ENCODE measurements at regions not wholly inside any gene's neighbourhood (a gene's known extent, or its start where the extent isn't known, plus 50 kb on each side); places are given as distances from the start of the nearest gene placed in this dataset.
"Not testable (repeated sequence)": the region's sequence is repeated elsewhere in the genome, so short reads cannot be mapped to it uniquely, and the experiment has no call there.

- Mint-ChIP-seq H3K27me3 (no peaks in the 10 kb centered on the region), H3K36me3 (no peaks in the 10 kb centered on the region), H3K4me1 (ENCODE audit: low read depth) (peaks cover 10% of the 10 kb centered on the region), H3K4me3 (no peak overlapping the region), H3K27ac (no peak overlapping the region), H3K9me3 (no peaks in the 10 kb centered on the region)
- ChIA-PET POLR2A (no interaction called here), CTCF (no interaction called here)
- intact Hi-C loops (cut with micrococcal nuclease): no loop called here
- DNase-seq: no peak
Observed at GRCh38 chrX:150255441-150256296, 107.4 kb upstream of the MAMLD1 start.

DNA sequence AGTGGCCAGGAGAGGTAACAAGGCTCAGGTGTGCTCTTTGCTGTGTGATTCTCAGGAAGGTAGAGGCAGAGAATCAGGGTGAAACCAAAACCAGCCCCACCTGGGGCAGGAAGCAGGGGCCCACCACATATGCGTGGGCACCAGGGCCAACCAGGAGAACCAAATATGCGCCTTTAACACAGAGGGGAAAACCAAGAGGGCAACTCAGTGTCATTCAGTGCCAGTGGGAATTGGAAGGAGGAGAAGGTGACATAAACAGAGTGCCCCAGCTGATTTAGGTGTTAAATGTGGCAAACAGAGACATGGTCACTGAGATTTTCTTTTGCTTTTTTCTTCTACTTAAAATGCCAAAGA is 106.8 kb upstream of the MAMLD1 start:
- Mint-ChIP-seq H3K4me1 (ENCODE audit: low read depth) (peaks cover 10% of the 10 kb centered on the region), H3K36me3 (no peaks in the 10 kb centered on the region), H3K4me3 (no peak overlapping the region), H3K9me3 (no peaks in the 10 kb centered on the region), H3K27me3 (no peaks in the 10 kb centered on the region), H3K27ac (no peak overlapping the region)
- intact Hi-C loops (cut with micrococcal nuclease): no loop called here
- ChIA-PET POLR2A (no interaction called here), CTCF (no interaction called here)
- peak; percentile 12 for DNase-seq

- H3K27ac Mint-ChIP-seq: no peak overlapping the region
- DNase-seq: no peak
- intact Hi-C loops (cut with micrococcal nuclease): no loop called here
- H3K27me3 Mint-ChIP-seq: no peaks in the 10 kb centered on the region
- no peak overlapping the region for H3K4me3 Mint-ChIP-seq
- no peaks in the 10 kb centered on the region for H3K36me3 Mint-ChIP-seq
- peaks cover 10% of the 10 kb centered on the region for H3K4me1 Mint-ChIP-seq (ENCODE audit: low read depth)
- CTCF ChIA-PET: no interaction called here
- POLR2A ChIA-PET: no interaction called here
- H3K9me3 Mint-ChIP-seq: no peaks in the 10 kb centered on the region
Observed at GRCh38 chrX:150257353-150258175, 105.6 kb upstream of the MAMLD1 start.

DNA sequence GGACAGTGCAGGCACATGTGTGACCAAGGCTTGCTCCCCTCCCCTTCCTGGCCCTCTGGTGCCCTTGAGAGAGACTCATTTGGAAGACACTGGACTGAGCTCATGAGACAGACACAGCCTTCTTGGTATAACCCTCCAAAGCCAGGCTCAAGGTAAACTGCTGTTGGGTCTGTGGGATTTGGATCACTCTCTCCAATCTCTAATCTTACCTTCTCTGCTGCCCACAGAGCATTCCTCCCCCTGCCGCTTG is 105.0 kb upstream of the MAMLD1 start:
- Mint-ChIP-seq H3K4me3 (no peak overlapping the region), H3K4me1 (ENCODE audit: low read depth) (peaks cover 10% of the 10 kb centered on the region), H3K9me3 (no peaks in the 10 kb centered on the region), H3K27ac (no peak overlapping the region), H3K36me3 (no peaks in the 10 kb centered on the region), H3K27me3 (no peaks in the 10 kb centered on the region)
- ChIA-PET CTCF (no interaction called here), POLR2A (no interaction called here)
- intact Hi-C loops (cut with micrococcal nuclease): no loop called here
- DNase-seq: no peak

DNA sequence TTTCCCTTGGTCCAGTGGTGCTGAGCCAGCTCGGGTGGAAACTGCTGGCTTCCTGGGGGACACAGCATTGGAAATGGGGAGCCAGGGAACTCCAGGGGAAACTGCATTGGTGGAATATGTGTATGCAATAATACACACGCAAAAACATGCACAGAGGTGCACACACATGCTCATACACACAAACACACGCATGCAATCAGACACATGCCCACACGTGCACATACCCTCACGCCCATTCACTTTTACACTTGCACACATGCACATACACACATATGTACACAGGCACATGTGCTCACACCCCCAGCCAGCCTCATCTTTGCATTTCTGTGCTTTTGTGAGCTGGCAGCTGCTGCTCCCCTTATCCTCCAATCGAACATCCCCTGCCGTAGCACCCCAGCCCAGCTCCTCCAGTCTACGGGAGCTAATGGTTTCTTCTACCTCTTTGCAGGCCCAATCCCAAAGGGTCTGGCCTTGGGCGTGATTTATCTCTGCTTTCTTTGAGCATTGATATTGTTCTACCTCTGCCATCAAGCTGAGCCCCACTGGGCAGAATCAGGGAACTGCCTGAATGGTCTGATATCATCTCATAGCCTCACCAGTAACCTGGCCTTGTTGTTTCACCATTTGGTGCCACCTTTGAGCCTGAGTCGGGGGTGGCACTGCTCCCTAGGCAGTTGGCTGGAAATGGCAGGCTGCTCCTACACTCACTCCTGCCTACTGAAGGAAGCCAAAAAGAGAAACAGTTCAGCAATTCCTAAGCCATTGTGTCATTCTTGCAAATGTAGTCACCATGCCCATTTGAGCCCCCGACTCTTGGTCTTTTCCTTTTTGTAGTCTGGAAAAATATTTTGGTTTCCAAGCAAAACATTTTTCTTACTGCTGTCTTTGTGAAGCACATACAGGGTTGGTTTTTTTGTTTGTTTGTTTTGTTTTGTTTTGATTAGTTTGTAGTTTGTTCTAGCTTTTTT is 104.4 kb upstream of the MAMLD1 start:
- intact Hi-C loops (cut with micrococcal nuclease): no loop called here
- Mint-ChIP-seq H3K27ac (no peak overlapping the region), H3K4me1 (ENCODE audit: low read depth) (peaks cover 10% of the 10 kb centered on the region), H3K9me3 (no peaks in the 10 kb centered on the region), H3K4me3 (no peak overlapping the region), H3K36me3 (no peaks in the 10 kb centered on the region), H3K27me3 (no peaks in the 10 kb centered on the region)
- no peak for DNase-seq
- POLR2A ChIA-PET: no interaction called here
- CTCF ChIA-PET: no interaction called here

DNA sequence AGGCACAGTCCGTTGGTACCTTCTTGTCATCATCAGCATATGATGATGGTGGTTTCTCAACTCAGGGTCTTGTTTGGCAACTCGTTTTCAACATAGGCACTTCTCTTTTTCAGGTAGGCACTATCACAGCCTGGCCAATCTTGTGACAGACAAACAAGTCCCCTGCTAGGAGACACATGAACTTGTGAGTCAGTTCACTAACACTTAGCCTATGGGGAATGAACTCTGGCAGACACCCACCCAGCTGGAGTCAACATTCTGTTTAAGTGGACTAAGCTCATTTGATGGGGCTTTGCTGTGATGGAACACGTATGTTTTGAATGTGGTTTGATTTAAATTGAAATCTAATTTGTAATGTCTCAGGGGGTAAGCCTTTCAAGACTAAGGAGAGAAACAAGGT is 100.7 kb upstream of the MAMLD1 start:
- no peak overlapping the region for H3K27ac Mint-ChIP-seq
- no peaks in the 10 kb centered on the region for H3K36me3 Mint-ChIP-seq
- intact Hi-C loops (cut with micrococcal nuclease): no loop called here
- ChIA-PET POLR2A (no interaction called here), CTCF (no interaction called here)
- peaks cover 2% of the 10 kb centered on the region for H3K27me3 Mint-ChIP-seq
- no peaks in the 10 kb centered on the region for H3K9me3 Mint-ChIP-seq
- no peak for DNase-seq
- H3K4me3 Mint-ChIP-seq: no peak overlapping the region
- H3K4me1 Mint-ChIP-seq (ENCODE audit: low read depth): no peaks in the 10 kb centered on the region

DNA sequence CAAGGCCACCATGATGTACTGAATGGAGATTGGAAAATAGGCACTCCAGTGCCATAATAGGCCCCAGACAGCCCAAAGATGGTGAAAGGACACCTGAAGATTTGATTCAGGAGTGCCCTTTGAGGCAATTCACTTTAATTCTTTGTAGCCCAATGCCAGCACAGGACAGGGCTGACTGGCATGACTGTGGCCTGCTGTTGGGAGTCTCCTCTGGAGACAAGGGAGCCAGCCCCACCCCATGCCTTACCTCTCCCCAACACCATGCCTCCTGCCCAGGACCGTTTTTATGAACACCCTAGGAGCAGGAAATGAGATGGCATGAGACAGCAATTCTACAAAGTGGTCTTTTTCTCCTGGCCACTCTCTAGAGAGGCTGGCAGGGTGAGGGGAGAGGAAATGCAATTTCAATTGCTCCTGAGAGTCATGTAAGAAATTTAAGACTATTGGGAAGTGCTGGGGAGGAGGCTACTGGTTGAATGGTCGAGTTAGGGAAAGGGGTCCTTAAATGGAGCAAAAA is 94.2 kb upstream of the MAMLD1 start:
- no peaks in the 10 kb centered on the region for H3K36me3 Mint-ChIP-seq
- POLR2A ChIA-PET: no interaction called here
- H3K27ac Mint-ChIP-seq: no peak overlapping the region
- CTCF ChIA-PET: no interaction called here
- intact Hi-C loops (cut with micrococcal nuclease): no loop called here
- no peaks in the 10 kb centered on the region for H3K9me3 Mint-ChIP-seq
- H3K27me3 Mint-ChIP-seq: peaks cover 2% of the 10 kb centered on the region
- no peak overlapping the region for H3K4me3 Mint-ChIP-seq
- DNase-seq: no peak
- no peaks in the 10 kb centered on the region for H3K4me1 Mint-ChIP-seq (ENCODE audit: low read depth)

- POLR2A ChIA-PET: no interaction called here
- no peak overlapping the region for H3K4me3 Mint-ChIP-seq
- H3K4me1 Mint-ChIP-seq (ENCODE audit: low read depth): no peaks in the 10 kb centered on the region
- H3K27me3 Mint-ChIP-seq: peaks cover 2% of the 10 kb centered on the region
- H3K9me3 Mint-ChIP-seq: no peaks in the 10 kb centered on the region
- no peak for DNase-seq
- H3K27ac Mint-ChIP-seq: no peak overlapping the region
- intact Hi-C loops (cut with micrococcal nuclease): no loop called here
- no peaks in the 10 kb centered on the region for H3K36me3 Mint-ChIP-seq
- CTCF ChIA-PET: no interaction called here
Observed at GRCh38 chrX:150269605-150270254, 93.4 kb upstream of the MAMLD1 start.

GRCh38 chrX:150270622-150271021 is 92.5 kb upstream of the MAMLD1 start:
- Mint-ChIP-seq H3K9me3 (no peaks in the 10 kb centered on the region), H3K4me3 (no peak overlapping the region), H3K36me3 (no peaks in the 10 kb centered on the region), H3K27me3 (peaks cover 2% of the 10 kb centered on the region), H3K4me1 (ENCODE audit: low read depth) (no peaks in the 10 kb centered on the region), H3K27ac (no peak overlapping the region)
- intact Hi-C loops (cut with micrococcal nuclease): no loop called here
- no peak for DNase-seq
- POLR2A ChIA-PET: no interaction called here
- CTCF ChIA-PET: no interaction called here

- POLR2A ChIA-PET; H3K4me1 Mint-ChIP-seq (ENCODE audit: low read depth); CTCF ChIA-PET; H3K36me3 Mint-ChIP-seq; H3K27ac Mint-ChIP-seq; H3K9me3 Mint-ChIP-seq; H3K27me3 Mint-ChIP-seq; DNase-seq; H3K4me3 Mint-ChIP-seq; intact Hi-C loops (cut with micrococcal nuclease): not testable (repeated sequence)
Observed at GRCh38 chrX:150273575-150274294, 89.4 kb upstream of the MAMLD1 start.

DNA sequence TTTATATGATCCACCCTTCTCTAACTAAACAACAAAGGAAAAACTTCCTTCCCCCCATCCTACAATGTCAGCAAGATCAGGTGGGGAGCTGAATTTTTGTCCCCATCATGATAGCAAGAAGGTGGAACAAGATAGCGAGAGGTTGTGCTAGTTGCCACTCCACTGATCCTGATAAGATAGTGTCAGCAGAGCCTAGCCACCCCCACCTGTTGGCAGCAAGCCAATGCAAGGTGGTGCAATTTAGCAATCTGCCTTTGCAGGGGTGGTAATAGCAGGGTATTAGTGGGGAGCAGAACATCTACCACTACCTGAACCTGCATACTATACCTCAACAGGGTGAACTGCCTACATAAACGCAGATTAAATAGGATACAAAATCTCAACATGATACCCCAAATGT is 80.2 kb upstream of the MAMLD1 start:
- Mint-ChIP-seq H3K36me3 (no peaks in the 10 kb centered on the region), H3K9me3 (no peaks in the 10 kb centered on the region), H3K27ac (no peak overlapping the region), H3K4me1 (ENCODE audit: low read depth) (no peaks in the 10 kb centered on the region), H3K4me3 (no peak overlapping the region), H3K27me3 (peaks cover 2% of the 10 kb centered on the region)
- ChIA-PET CTCF (no interaction called here), POLR2A (no interaction called here)
- DNase-seq: no peak
- intact Hi-C loops (cut with micrococcal nuclease): no loop called here
